K562 (cell line): ENCODE measurements at regions not wholly inside any gene's neighbourhood (a gene's known extent, or its start where the extent isn't known, plus 50 kb on each side); places are given as distances from the start of the nearest gene placed in this dataset.

ENCODE experiments used
- ATAC-seq: fragments of 200-7000 bp; cut with Tn5 transposase; 3 replicates; pipeline ENCODE4 v1.9.1; 2020; ENCODE audit warnings: moderate library complexity
- BruUV-seq: library from RNA; stranded (reverse); fragments of 400-500 nt; replicated peaks from 2 replicates; lab custom pipeline; 2021; lab: Mats Ljungman, UMichigan
- CTCF ChIA-PET: fragments of 300-600 bp; formaldehyde crosslinking; extraction: SDS; loops from one replicate; lab custom pipeline; 2021; ENCODE audit warnings: low intra/inter-chr PET ratio; lab: Yijun Ruan, JAX
- POLR2A ChIA-PET: fragments of 300-600, 350-650 bp; sonication (Branson Sonifier 250); formaldehyde crosslinking; extraction: SDS; loops from one replicate; lab custom pipeline; 2021; ENCODE audit warnings: antibody characterized with exemption, inconsistent platforms; lab: Yijun Ruan, JAX
- DNase-seq, 4 experiments: peaks; one replicate each; pipeline versions ENCODE4 v3.0.0 to v3.0.0-alpha.2; 2011 to 2018; ENCODE audit warnings: low spot score in 3 of 4, mixed read lengths in 3 of 4; ENCODE audit errors: extremely low read depth in 1 of 4
- FAIRE-seq: peaks from 2 replicates; lab custom pipeline; 2011; peaks lifted over from hg19 to GRCh38; lab: Jason Lieb, UNC
- H2AFZ ChIP-seq: 2 replicates; pipeline ENCODE4 v1.6.0; 2011; ENCODE audit warnings: low read depth, low read length, control low read depth, inconsistent platforms
- H3K27ac ChIP-seq: fragments of 200-600 bp; 3 replicates; pipeline ENCODE4 v1.8.0; 2011; ENCODE audit warnings: low read depth, mild to moderate bottlenecking, control low read depth, inconsistent platforms, low read length, moderate library complexity, mixed read lengths; ENCODE audit errors: extremely low read depth
- H3K27me3 ChIP-seq, 2 experiments: fragments of 300-600 bp in 1 of 2; 2 replicates in 1 of 2; 3 replicates in 1 of 2; pipeline versions ENCODE4 v1.6.0 to v1.8.0; 2011; ENCODE audit warnings: inconsistent platforms in 2 of 2, low read length in 2 of 2, mild to moderate bottlenecking in 1 of 2, mixed read lengths in 1 of 2, moderate library complexity in 1 of 2; ENCODE audit not compliant: control insufficient read depth in 2 of 2, insufficient read depth in 2 of 2
- H3K36me3 ChIP-seq: fragments of 300-600 bp; 3 replicates; pipeline ENCODE4 v1.8.0; 2011; ENCODE audit warnings: mild to moderate bottlenecking, low read length, inconsistent platforms; ENCODE audit not compliant: control insufficient read depth, insufficient read depth
- H3K4me1 ChIP-seq, 2 experiments: fragments of 200-600 bp in 1 of 2; replicated peaks in 1 of 2; 2 replicates in 1 of 2; 3 replicates in 1 of 2; pipeline versions ENCODE4 v1.5.1 to v1.8.0; 2011; ENCODE audit warnings: inconsistent platforms in 2 of 2, low read length in 2 of 2, mild to moderate bottlenecking in 1 of 2, mixed read lengths in 1 of 2, moderate library complexity in 1 of 2; ENCODE audit not compliant: control insufficient read depth in 2 of 2, insufficient read depth in 2 of 2
- H3K4me2 ChIP-seq: 2 replicates; pipeline ENCODE4 v1.6.1; 2011; ENCODE audit warnings: low read length, control low read depth, inconsistent platforms, mixed read lengths; ENCODE audit not compliant: insufficient read depth
- H3K4me3 ChIP-seq: fragments of 200-600 bp; sonication (generic), shearing (Covaris generic); 2 replicates; pipeline ENCODE4 v1.5.1; 2016; ENCODE audit warnings: control low read depth, inconsistent platforms
- H3K79me2 ChIP-seq: fragments of 200-600 bp; 3 replicates; pipeline ENCODE4 v1.8.0; 2011; ENCODE audit warnings: low read length, inconsistent platforms; ENCODE audit not compliant: control insufficient read depth, insufficient read depth
- H3K9ac ChIP-seq, 2 experiments: 2 replicates each; pipeline versions ENCODE4 v1.6.0 to v1.6.1; 2011; ENCODE audit warnings: low read depth in 2 of 2, low read length in 2 of 2, control low read depth in 1 of 2, inconsistent platforms in 1 of 2, mild to moderate bottlenecking in 1 of 2, mixed read lengths in 1 of 2; ENCODE audit not compliant: insufficient read depth in 1 of 2
- H3K9me1 ChIP-seq: one replicate; pipeline ENCODE4 v1.6.0; 2011; ENCODE audit warnings: inconsistent platforms, mild to moderate bottlenecking, low read length, moderate library complexity; ENCODE audit not compliant: control insufficient read depth, insufficient read depth
- H3K9me3 ChIP-seq: replicated peaks from 2 replicates; pipeline ENCODE4 v1.5.1; 2011; ENCODE audit warnings: low read depth, low read length, inconsistent platforms; ENCODE audit not compliant: control insufficient read depth, insufficient read depth
- H4K20me1 ChIP-seq: replicated peaks from 2 replicates; pipeline ENCODE4 v1.6.1; 2011; ENCODE audit warnings: low read length, inconsistent platforms, mixed read lengths; ENCODE audit not compliant: control insufficient read depth, insufficient read depth
- CTBP1 ChIP-seq: fragments of 450-650 bp; IDR thresholded peaks from 2 replicates; pipeline ENCODE4 v1.6.1; 2016; ENCODE audit warnings: borderline replicate concordance
- EZH2 ChIP-seq: IDR thresholded peaks from 2 replicates; pipeline ENCODE4 v1.6.1; 2012; ENCODE audit warnings: low read depth, mild to moderate bottlenecking, inconsistent platforms, low read length, borderline replicate concordance
- FOXJ3 ChIP-seq: sonication (generic); formaldehyde crosslinking; IDR thresholded peaks from 2 replicates; pipeline ENCODE4 v1.4.0; 2020; ENCODE audit warnings: mild to moderate bottlenecking, missing genetic modification reagents
- GABPB2 ChIP-seq: fragments of 250-450 bp; sonication (Bioruptor Pico); conservative IDR thresholded peaks from 2 replicates; pipeline ENCODE4 v1.5.1; 2021; ENCODE audit warnings: mild to moderate bottlenecking
- KLF13 ChIP-seq: fragments of 450-650 bp; IDR thresholded peaks from 2 replicates; pipeline ENCODE4 v1.6.1; 2016; ENCODE audit warnings: missing genetic modification characterization, low read depth, mild to moderate bottlenecking, missing compliant biosample characterization, moderate library complexity, borderline replicate concordance
- NCOA2 ChIP-seq, 2 experiments: fragments of 450-650 bp; IDR thresholded peaks; 2 replicates each; pipeline ENCODE4 v1.6.1; 2018; ENCODE audit warnings: mild to moderate bottlenecking in 2 of 2, moderate library complexity in 1 of 2; ENCODE audit not compliant: partially characterized antibody in 2 of 2
- PCBP2 ChIP-seq: fragments of 200-400 bp; formaldehyde crosslinking; IDR thresholded peaks from 2 replicates; pipeline ENCODE4 v1.6.1; 2018; ENCODE audit warnings: low read length, low read depth, mild to moderate bottlenecking, moderate library complexity; ENCODE audit not compliant: poor library complexity, severe bottlenecking
- WGBS: fragments of 100-300 bp; shearing (Covaris generic); methylation state at CpG from one replicate; pipeline ENCODE4 v1.1.6; 2016; ENCODE audit warnings: low coverage, mixed read lengths; ENCODE audit not compliant: insufficient coverage; ENCODE audit errors: missing lambda C conversion rate; 5-methylcytosine and 5-hydroxymethylcytosine counted together
- in situ Hi-C: fragments of 300-500 bp; cut with MboI; formaldehyde crosslinking; loops from 4 replicates; pipeline ENCODE4 v1.15.0; 2018; ENCODE audit warnings: inconsistent platforms, mixed read lengths
- intact Hi-C: fragments of 100-400 bp; cut with micrococcal nuclease; formaldehyde crosslinking; loops from 2 replicates; pipeline ENCODE4 v1.14.2; 2022
- TF ChIP-seq, protein P1 (sequence below): sonication (generic); formaldehyde crosslinking; IDR thresholded peaks from 2 replicates; pipeline ENCODE4 v1.9.0; 2022; ENCODE audit warnings: mild to moderate bottlenecking, missing genetic modification reagents
- TF ChIP-seq, protein P2 (sequence below): fragments of 450-650 bp; IDR thresholded peaks from 2 replicates; pipeline ENCODE4 v1.6.1; 2016; ENCODE audit warnings: missing biosample characterization, missing genetic modification characterization
- TF ChIP-seq, protein P3 (sequence below), 2 experiments: fragments of 450-650 bp; IDR thresholded peaks; 2 replicates each; pipeline ENCODE4 v1.6.1; 2016
- TF ChIP-seq, protein P4 (sequence below): fragments of 250-450 bp; sonication (Bioruptor Pico); IDR thresholded peaks from 2 replicates; pipeline ENCODE4 v1.4.0; 2020

DNA sequence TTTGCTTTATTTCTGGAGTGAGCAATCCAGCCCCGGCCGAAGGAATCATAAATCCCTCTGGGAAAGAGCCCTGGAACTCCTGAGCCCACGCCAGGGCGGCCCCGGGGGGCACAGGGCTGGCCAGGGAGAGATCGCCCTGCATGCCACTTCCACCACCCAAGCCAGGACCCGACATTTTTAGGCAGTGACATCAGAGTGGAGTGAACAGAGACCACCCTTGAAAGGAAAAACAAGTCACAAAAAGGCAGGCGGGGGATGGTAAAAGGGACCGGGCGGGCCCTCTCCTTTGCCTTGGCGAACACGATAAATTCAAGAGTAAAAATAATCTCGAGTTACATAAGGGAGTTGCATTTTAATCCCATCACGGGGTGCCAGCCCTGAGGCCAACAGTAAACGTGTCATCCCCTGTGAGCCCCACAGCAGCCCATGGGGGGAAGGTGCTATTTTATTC is 284.1 kb downstream of the C16orf95 start:
- Histone ChIP-seq H3K79me2 (no peaks in the 10 kb centered on the region), H3K4me1 (no peaks in the 10 kb centered on the region), H3K27me3 (peaks cover 24 to 44% of the 10 kb centered on the region in 2 experiments; a peak in 4 of 5 replicates), H3K9ac (no peak overlapping the region), H3K9me1 (no peaks in the 10 kb centered on the region), H3K27ac (no peak overlapping the region), H2AFZ (no peak overlapping the region), H3K4me3 (no peak overlapping the region), H3K36me3 (no peaks in the 10 kb centered on the region), H3K9me3 (no peaks in the 10 kb centered on the region), H4K20me1 (no peaks in the 10 kb centered on the region; the same call in 1 of the 2 replicates), H3K4me2 (no peak overlapping the region)
- in situ Hi-C loops (no loop called here), intact Hi-C loops (no loop called here)
- FAIRE-seq (no peak), ATAC-seq (no peak), DNase-seq (no peak)
- no TSS peak for BruUV-seq
- ChIA-PET CTCF (no interaction called here), POLR2A (interaction anchor here (0.7 kb wide), 1 partner anchor 436 kb away, joined by 3 read pairs; no protein-coding TSS in a partner anchor)
- TF ChIP-seq CTBP1 (no peak), FOXJ3 (CRISPR knock-in tag) (no peak), EZH2 (no peak), KLF13 (tag) (no peak), NCOA2 (IDR thresholded peaks at IDR 0.05; ENCODE audit: partially characterized antibody in 2 of 2) (no peak), PCBP2 (no peak), GABPB2 (CRISPR knock-in tag) (no peak)
- TF ChIP-seq, protein P1, sequence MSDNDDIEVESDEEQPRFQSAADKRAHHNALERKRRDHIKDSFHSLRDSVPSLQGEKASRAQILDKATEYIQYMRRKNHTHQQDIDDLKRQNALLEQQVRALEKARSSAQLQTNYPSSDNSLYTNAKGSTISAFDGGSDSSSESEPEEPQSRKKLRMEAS (CRISPR knock-in tag) = no peak
- TF ChIP-seq, protein P2, sequence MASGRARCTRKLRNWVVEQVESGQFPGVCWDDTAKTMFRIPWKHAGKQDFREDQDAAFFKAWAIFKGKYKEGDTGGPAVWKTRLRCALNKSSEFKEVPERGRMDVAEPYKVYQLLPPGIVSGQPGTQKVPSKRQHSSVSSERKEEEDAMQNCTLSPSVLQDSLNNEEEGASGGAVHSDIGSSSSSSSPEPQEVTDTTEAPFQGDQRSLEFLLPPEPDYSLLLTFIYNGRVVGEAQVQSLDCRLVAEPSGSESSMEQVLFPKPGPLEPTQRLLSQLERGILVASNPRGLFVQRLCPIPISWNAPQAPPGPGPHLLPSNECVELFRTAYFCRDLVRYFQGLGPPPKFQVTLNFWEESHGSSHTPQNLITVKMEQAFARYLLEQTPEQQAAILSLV (tag) = no peak
- TF ChIP-seq, protein P3, sequence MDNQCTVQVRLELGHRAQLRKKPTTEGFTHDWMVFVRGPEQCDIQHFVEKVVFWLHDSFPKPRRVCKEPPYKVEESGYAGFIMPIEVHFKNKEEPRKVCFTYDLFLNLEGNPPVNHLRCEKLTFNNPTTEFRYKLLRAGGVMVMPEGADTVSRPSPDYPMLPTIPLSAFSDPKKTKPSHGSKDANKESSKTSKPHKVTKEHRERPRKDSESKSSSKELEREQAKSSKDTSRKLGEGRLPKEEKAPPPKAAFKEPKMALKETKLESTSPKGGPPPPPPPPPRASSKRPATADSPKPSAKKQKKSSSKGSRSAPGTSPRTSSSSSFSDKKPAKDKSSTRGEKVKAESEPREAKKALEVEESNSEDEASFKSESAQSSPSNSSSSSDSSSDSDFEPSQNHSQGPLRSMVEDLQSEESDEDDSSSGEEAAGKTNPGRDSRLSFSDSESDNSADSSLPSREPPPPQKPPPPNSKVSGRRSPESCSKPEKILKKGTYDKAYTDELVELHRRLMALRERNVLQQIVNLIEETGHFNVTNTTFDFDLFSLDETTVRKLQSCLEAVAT (IDR thresholded peaks at IDR 0.05) = no peak
- TF ChIP-seq, protein P4, sequence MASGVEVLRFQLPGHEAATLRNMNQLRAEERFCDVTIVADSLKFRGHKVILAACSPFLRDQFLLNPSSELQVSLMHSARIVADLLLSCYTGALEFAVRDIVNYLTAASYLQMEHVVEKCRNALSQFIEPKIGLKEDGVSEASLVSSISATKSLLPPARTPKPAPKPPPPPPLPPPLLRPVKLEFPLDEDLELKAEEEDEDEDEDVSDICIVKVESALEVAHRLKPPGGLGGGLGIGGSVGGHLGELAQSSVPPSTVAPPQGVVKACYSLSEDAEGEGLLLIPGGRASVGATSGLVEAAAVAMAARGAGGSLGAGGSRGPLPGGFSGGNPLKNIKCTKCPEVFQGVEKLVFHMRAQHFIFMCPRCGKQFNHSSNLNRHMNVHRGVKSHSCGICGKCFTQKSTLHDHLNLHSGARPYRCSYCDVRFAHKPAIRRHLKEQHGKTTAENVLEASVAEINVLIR (CRISPR knock-in tag) = no peak
- WGBS = 3% methylated on average over 14 of the region's 15 CpGs
